Tibial nerve (tissue), 4 donors: ENCODE measurements at regions not wholly inside any gene's neighbourhood (a gene's known extent, or its start where the extent isn't known, plus 50 kb on each side); places are given as distances from the start of the nearest gene placed in this dataset.

Experiments
- CTCF ChIP-seq, 5 experiments: fragments of 200-600 bp in 3 of 5; fragments of 450-650 bp in 2 of 5; sonication (generic) in 3 of 5; IDR thresholded peaks; one replicate each; pipeline ENCODE4 v1.5.1; 2016 to 2019; ENCODE audit warnings: antibody characterized with exemption in 5 of 5, mild to moderate bottlenecking in 3 of 5, moderate library complexity in 2 of 5
- EP300 ChIP-seq, 2 donors: sonication (generic); formaldehyde crosslinking; IDR thresholded peaks; one replicate each; pipeline ENCODE4 v1.6.1; 2017; ENCODE audit warnings: antibody characterized with exemption in 2 of 2, mild to moderate bottlenecking in 1 of 2
- POLR2A ChIP-seq, 2 donors: fragments of 450-650 bp; IDR thresholded peaks; one replicate each; pipeline ENCODE4 v1.6.1; 2017; ENCODE audit warnings: antibody characterized with exemption in 2 of 2, mild to moderate bottlenecking in 2 of 2, moderate library complexity in 2 of 2

GRCh38 chr2:83561592-83561991, 897.5 kb downstream of the SUCLG1 start:
- TF ChIP-seq CTCF (IDR thresholded peaks at IDR 0.05) (no peak), POLR2A (IDR thresholded peaks at IDR 0.05) (no peak), EP300 (IDR thresholded peaks at IDR 0.05) (no peak)
